ENCODE measurements at regions not wholly inside any gene's neighbourhood (a gene's known extent, or its start where the extent isn't known, plus 50 kb on each side); places are given as distances from the start of the nearest gene placed in this dataset.

- TF ChIP-seq EZH2phosphoT487 (IDR thresholded peaks at IDR 0.05; ENCODE audit: low read length) = no peak
- no peak for TF ChIP-seq CTCF (IDR thresholded peaks at IDR 0.05; ENCODE audit: low read length)
- TF ChIP-seq EZH2 (optimal IDR thresholded peaks at IDR 0.05; ENCODE audit: low read depth, low read length) = no peak
Measured at GRCh38 chr5:1725641-1726468, 73.8 kb downstream of the MRPL36 start.
